Endothelial cell (in vitro differentiated cells): ENCODE measurements at regions not wholly inside any gene's neighbourhood (a gene's known extent, or its start where the extent isn't known, plus 50 kb on each side); places are given as distances from the start of the nearest gene placed in this dataset.
"Not testable (repeated sequence)": the region's sequence is repeated elsewhere in the genome, so short reads cannot be mapped to it uniquely, and the experiment has no call there.

Experiments
- DNase-seq: peaks from one replicate; pipeline ENCODE4 v3.0.0; 2021; ENCODE audit warnings: low spot score
- H3K27ac Mint-ChIP-seq: one replicate; pipeline ENCODE4 v1.8.0; 2021; ENCODE audit warnings: mixed read lengths, inconsistent platforms; ENCODE audit not compliant: unreplicated experiment
- H3K27me3 Mint-ChIP-seq: one replicate; pipeline ENCODE4 v1.8.0; 2021; ENCODE audit warnings: mild to moderate bottlenecking, moderate library complexity, mixed read lengths, inconsistent platforms; ENCODE audit not compliant: unreplicated experiment
- H3K36me3 Mint-ChIP-seq: one replicate; pipeline ENCODE4 v1.8.0; 2021; ENCODE audit warnings: mild to moderate bottlenecking, low read depth, mixed read lengths, inconsistent platforms; ENCODE audit not compliant: unreplicated experiment
- H3K4me1 Mint-ChIP-seq: one replicate; pipeline ENCODE4 v1.8.0; 2021; ENCODE audit warnings: mild to moderate bottlenecking, mixed read lengths, inconsistent platforms; ENCODE audit not compliant: unreplicated experiment
- H3K4me3 Mint-ChIP-seq: one replicate; pipeline ENCODE4 v1.8.0; 2021; ENCODE audit warnings: mild to moderate bottlenecking, mixed read lengths, inconsistent platforms; ENCODE audit not compliant: unreplicated experiment
- H3K9me3 Mint-ChIP-seq: one replicate; pipeline ENCODE4 v1.8.0; 2021; ENCODE audit warnings: mixed read lengths, inconsistent platforms; ENCODE audit not compliant: unreplicated experiment
- TF ChIP-seq, protein P1 (sequence below): fragments of 200-600 bp; sonication (generic); IDR thresholded peaks from one replicate; pipeline ENCODE4 v1.5.0; 2021; ENCODE audit warnings: antibody characterized with exemption; ENCODE audit not compliant: unreplicated experiment

DNA sequence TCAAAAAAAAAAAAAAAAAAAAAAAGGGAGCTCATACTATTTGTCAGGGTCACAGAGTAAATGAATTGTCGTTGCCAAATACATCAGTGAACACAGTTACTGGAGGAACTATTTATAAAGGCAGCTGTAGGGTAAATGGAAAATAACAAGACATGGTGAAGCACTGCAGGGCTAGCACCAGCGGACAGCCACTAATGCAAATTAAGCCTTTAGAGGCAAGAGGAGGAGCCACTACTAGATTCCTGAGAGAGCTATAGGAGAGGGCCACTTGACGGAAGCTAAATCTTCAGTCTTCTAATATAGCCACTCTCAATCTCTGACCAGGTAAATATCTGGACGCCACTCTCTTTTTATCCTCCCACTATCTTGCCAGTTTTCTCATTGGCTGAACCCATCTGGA, 801.2 kb upstream of the GOT2 start:
- H3K27ac Mint-ChIP-seq: no peak overlapping the region
- peaks cover 4% of the 10 kb centered on the region for H3K27me3 Mint-ChIP-seq
- TF ChIP-seq, protein P1, sequence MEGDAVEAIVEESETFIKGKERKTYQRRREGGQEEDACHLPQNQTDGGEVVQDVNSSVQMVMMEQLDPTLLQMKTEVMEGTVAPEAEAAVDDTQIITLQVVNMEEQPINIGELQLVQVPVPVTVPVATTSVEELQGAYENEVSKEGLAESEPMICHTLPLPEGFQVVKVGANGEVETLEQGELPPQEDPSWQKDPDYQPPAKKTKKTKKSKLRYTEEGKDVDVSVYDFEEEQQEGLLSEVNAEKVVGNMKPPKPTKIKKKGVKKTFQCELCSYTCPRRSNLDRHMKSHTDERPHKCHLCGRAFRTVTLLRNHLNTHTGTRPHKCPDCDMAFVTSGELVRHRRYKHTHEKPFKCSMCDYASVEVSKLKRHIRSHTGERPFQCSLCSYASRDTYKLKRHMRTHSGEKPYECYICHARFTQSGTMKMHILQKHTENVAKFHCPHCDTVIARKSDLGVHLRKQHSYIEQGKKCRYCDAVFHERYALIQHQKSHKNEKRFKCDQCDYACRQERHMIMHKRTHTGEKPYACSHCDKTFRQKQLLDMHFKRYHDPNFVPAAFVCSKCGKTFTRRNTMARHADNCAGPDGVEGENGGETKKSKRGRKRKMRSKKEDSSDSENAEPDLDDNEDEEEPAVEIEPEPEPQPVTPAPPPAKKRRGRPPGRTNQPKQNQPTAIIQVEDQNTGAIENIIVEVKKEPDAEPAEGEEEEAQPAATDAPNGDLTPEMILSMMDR: no peak
- no peaks in the 10 kb centered on the region for H3K9me3 Mint-ChIP-seq
- H3K36me3 Mint-ChIP-seq: no peaks in the 10 kb centered on the region
- no peak for DNase-seq
- no peak overlapping the region for H3K4me3 Mint-ChIP-seq
- H3K4me1 Mint-ChIP-seq: no peaks in the 10 kb centered on the region

DNA sequence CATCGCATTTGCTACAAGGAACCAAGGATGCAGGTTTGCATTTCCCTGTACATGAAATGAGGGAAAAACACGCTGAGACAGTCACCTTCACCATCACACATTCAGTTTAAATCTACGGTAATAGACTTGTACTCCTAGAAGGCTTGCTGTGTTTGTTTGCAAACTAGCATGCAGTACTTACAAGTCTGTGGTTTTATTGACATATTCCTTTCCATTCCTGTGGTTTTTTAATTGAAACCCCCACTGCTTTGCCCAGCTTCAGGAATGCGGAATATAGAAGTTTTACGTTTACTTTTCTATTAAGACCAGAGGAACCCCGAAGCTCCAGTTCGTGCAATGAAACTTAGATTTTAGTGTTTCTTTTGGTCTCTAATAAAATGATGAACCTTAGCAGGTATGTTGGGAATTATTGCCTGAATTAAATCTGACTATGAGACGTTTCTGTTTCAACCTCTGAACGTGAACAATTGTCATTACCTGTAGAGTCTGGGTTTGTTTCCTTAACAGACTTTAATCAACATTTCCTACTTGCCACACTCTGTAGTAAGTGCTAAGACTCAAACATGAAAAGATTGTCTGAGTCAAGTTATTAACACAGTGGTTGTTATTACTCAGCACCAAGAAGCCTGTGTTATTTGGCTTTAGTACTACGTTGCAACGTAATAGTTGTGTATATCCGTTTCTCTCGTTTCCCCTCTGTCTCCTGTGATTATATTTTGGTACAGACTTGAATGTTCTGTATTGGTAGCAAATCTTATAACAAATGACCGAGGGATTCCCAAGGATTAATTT, 793.3 kb upstream of the GOT2 start:
- Mint-ChIP-seq H3K4me1 (no peaks in the 10 kb centered on the region), H3K27ac (no peak overlapping the region)

DNA sequence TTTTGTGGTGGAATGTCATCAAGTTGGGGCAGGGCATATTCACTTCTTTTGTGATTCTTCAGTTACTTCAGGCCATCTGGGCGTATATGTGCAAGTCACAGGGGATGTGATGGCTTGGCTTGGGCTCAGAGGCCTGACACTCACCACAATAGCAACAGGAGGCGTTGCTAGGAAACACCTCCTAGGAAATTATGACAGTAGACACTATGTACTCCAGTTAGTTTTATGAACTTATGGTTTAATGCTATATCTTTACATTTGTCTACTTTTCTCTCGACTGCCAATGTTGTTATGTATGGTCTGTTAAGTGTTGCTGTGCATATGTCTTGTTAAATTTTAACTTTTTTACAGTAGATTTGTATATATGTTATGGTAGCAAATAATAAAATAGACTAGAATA, 788.7 kb upstream of the GOT2 start:
- Mint-ChIP-seq H3K27me3 (peaks cover 5% of the 10 kb centered on the region), H3K9me3 (no peaks in the 10 kb centered on the region), H3K4me3 (no peak overlapping the region), H3K36me3 (no peaks in the 10 kb centered on the region), H3K4me1 (no peaks in the 10 kb centered on the region), H3K27ac (no peak overlapping the region)
- TF ChIP-seq, protein P1: no peak
- DNase-seq: no peak

More for the DNA sequence above, 793.3 kb upstream of the GOT2 start:
- Mint-ChIP-seq H3K36me3 (no peaks in the 10 kb centered on the region), H3K9me3 (no peaks in the 10 kb centered on the region), H3K27me3 (no peaks in the 10 kb centered on the region), H3K4me3 (no peak overlapping the region)
- DNase-seq: no peak
- TF ChIP-seq, protein P1: no peak

DNA sequence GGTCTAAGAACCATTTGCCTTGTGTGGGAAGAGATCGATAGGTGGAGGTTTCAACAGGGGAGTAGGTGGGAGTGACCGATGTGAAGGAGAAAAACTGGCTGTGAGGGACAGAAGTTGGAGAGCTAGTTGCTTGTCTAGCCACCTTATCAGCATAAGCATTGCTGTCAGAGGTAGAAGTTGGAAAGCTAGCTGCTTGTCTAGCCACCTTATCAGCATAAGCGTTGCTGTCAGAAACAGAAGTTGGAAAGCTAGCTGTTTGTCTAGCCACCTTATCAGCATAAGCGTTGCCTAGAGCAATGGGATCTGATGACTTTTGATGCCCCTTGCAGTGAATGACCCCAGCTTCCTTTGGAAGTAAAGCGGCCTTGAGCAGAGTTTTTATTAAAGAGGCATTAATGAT, 784.6 kb upstream of the GOT2 start:
- not testable (repeated sequence) for H3K4me1 Mint-ChIP-seq, H3K27me3 Mint-ChIP-seq, H3K27ac Mint-ChIP-seq, H3K36me3 Mint-ChIP-seq, DNase-seq, H3K9me3 Mint-ChIP-seq, H3K4me3 Mint-ChIP-seq

DNA sequence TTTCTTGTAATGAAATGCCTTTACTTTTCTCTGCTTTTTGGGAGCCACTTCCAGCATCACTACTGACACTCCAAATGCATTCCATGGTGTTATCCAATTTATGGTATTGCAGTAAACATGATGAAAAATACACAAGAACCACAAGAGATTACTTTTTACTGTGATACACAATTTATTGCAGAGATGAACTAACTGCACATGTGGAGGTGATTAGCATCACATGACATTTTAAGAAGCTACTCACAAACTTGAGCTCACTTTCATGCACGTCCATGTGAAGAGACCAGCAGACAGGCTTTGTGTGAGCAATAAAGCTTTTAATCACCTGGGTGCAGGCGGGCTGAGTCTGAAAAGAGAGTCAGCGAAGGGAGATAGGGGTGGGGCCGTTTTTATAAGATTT, 780.5 kb upstream of the GOT2 start:
- H3K4me3 Mint-ChIP-seq: no peak overlapping the region
- no peak overlapping the region for H3K27ac Mint-ChIP-seq
- no peaks in the 10 kb centered on the region for H3K9me3 Mint-ChIP-seq
- no peaks in the 10 kb centered on the region for H3K4me1 Mint-ChIP-seq
- DNase-seq: no peak
- TF ChIP-seq, protein P1: no peak
- peaks cover 4% of the 10 kb centered on the region for H3K27me3 Mint-ChIP-seq
- no peaks in the 10 kb centered on the region for H3K36me3 Mint-ChIP-seq
